Inferior parietal cortex (tissue), 1 donor: ENCODE measurements at regions not wholly inside any gene's neighbourhood (a gene's known extent, or its start where the extent isn't known, plus 50 kb on each side); places are given as distances from the start of the nearest gene placed in this dataset.

Experiments used
- DNase-seq: peaks from one replicate; pipeline ENCODE4 v3.0.0-alpha.2; 2016; ENCODE audit errors: extremely low spot score

GRCh38 chr3:144516026-144516425 is 544.4 kb downstream of the DIPK2A start:
- DNase-seq = no peak

- DNase-seq = no peak
Observed at GRCh38 chr3:144516589-144516988, 545.0 kb downstream of the DIPK2A start.

GRCh38 chr3:144521131-144521530 is 549.5 kb downstream of the DIPK2A start:
- DNase-seq = no peak

GRCh38 chr3:144522456-144522855 is 550.8 kb downstream of the DIPK2A start:
- no peak for DNase-seq

- no peak for DNase-seq
Observed at GRCh38 chr3:144523396-144523795, 551.8 kb downstream of the DIPK2A start.

GRCh38 chr3:144524531-144524930 is 552.9 kb downstream of the DIPK2A start:
- DNase-seq = no peak

GRCh38 chr3:144529566-144529965 is 557.9 kb downstream of the DIPK2A start:
- no peak for DNase-seq

GRCh38 chr3:144544871-144545270 is 573.2 kb downstream of the DIPK2A start:
- no peak for DNase-seq

- no peak for DNase-seq
Observed at GRCh38 chr3:144546539-144546938, 574.9 kb downstream of the DIPK2A start.

- no peak for DNase-seq
Observed at GRCh38 chr3:144548346-144548745, 576.7 kb downstream of the DIPK2A start.

- no peak for DNase-seq
Observed at GRCh38 chr3:144549166-144549565, 577.5 kb downstream of the DIPK2A start.

GRCh38 chr3:144552346-144553057 is 580.9 kb downstream of the DIPK2A start:
- DNase-seq = no peak

- no peak for DNase-seq
Observed at GRCh38 chr3:144553301-144553700, 581.7 kb downstream of the DIPK2A start.

GRCh38 chr3:144554889-144555288 is 583.3 kb downstream of the DIPK2A start:
- no peak for DNase-seq

GRCh38 chr3:144556392-144556791 is 584.8 kb downstream of the DIPK2A start:
- peak; percentile 33 for DNase-seq

- no peak for DNase-seq
Observed at GRCh38 chr3:144557515-144557914, 585.9 kb downstream of the DIPK2A start.

GRCh38 chr3:144564011-144564410 is 592.4 kb downstream of the DIPK2A start:
- no peak for DNase-seq

- no peak for DNase-seq
Observed at GRCh38 chr3:144566320-144566719, 594.7 kb downstream of the DIPK2A start.

- no peak for DNase-seq
Observed at GRCh38 chr3:144569651-144570050, 598.0 kb downstream of the DIPK2A start.

GRCh38 chr3:144583871-144584270 is 612.2 kb downstream of the DIPK2A start:
- DNase-seq = peak; percentile 24

GRCh38 chr3:144585408-144585807 is 613.8 kb downstream of the DIPK2A start:
- no peak for DNase-seq

- DNase-seq = no peak
Observed at GRCh38 chr3:144585953-144586352, 614.3 kb downstream of the DIPK2A start.

- DNase-seq = no peak
Observed at GRCh38 chr3:144586382-144586781, 614.8 kb downstream of the DIPK2A start.

GRCh38 chr3:144590854-144591253 is 619.2 kb downstream of the DIPK2A start:
- DNase-seq = peak; percentile 51
